ENCODE measurements at regions not wholly inside any gene's neighbourhood (a gene's known extent, or its start where the extent isn't known, plus 50 kb on each side); places are given as distances from the start of the nearest gene placed in this dataset.

DNA sequence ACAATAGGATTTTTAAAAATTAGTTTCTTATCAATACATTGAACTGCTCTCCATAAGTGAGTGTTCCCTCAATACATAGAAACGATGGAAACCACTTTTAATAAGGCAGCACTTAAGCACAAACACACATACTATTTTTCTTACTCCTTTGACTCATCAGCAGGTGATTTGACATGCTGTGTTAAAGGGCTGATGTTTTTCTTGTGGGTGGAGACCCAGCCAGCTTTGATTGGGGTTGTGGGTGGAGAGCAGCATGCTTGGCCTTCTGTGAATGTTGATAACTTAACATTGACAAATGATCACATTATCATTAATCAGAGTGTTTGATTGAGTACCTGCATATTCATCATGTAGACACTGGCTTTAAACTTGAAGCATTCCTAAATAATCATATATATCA is 223.0 kb upstream of the DPH6 start:
- TF ChIP-seq TAF1 (IDR thresholded peaks at IDR 0.05; ENCODE audit: borderline replicate concordance, low read depth, low read length) (no peak), POLR2A (IDR thresholded peaks at IDR 0.05; ENCODE audit: low read depth, low read length) (no peak), POLR2AphosphoS5 (IDR thresholded peaks at IDR 0.05; ENCODE audit: low read depth, low read length) (no peak)
